ENCODE measurements at regions not wholly inside any gene's neighbourhood (a gene's known extent, or its start where the extent isn't known, plus 50 kb on each side); places are given as distances from the start of the nearest gene placed in this dataset.
"Not testable (repeated sequence)": the region's sequence is repeated elsewhere in the genome, so short reads cannot be mapped to it uniquely, and the experiment has no call there.

DNA sequence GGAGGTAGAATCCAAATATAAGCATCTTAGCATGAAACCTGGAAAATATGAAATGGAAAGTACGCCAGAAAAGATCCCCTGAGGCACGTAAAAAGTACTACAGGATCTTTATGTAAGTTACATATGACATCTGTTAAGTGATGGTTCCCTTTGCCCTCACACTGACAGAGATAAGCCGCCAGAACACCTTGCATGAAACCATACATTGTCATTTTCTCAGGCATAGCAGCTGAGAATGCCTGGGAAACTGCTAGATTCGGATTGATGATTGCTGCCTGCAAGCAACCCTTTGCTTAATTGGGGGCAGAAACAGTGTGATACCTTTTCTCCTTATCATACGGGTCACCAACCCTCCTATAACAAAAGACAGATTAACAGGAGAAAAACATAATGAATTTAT is 826.6 kb upstream of the LRRN3 start:
- no peak for DNase-seq (ENCODE audit: low spot score)

DNA sequence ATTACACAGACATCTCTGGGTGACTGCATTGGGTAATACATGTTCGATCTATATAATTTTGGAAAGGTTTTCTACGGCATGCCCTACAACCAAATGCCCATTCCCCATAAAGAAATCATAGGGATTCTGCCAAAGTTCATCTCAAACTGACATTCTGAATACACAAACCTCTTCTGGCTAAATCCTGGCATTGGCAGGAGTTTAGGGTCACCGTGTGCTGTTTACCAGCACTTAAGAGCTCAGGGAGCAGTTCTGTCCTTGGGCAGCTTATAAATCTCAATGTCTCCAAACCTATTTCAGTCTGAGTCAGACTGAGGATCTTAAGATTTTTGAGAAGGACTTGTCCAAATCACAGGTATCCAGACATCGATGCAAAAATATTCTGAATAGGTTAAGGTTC is 809.6 kb upstream of the LRRN3 start:
- DNase-seq (ENCODE audit: low spot score), result no peak

DNA sequence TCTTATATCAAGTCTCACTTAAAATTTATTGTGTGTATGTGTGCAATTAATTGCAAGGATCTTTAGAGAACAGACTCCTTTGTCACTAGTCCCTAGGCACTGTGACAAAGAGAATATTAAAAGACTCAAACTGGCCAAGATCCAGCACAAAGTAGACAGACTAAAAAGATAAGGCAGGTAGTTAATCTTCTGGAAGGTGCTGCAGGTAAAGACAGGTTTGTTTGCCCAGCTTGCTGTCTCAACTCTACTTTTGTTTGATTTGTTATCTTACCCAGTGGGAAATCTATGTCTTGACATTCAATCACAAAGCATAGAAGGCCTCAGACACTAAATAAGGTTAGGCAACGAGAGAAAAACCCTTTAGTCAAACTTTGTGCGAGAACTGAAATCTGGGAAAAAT is 807.9 kb upstream of the LRRN3 start:
- DNase-seq (ENCODE audit: low spot score), result no peak

DNA sequence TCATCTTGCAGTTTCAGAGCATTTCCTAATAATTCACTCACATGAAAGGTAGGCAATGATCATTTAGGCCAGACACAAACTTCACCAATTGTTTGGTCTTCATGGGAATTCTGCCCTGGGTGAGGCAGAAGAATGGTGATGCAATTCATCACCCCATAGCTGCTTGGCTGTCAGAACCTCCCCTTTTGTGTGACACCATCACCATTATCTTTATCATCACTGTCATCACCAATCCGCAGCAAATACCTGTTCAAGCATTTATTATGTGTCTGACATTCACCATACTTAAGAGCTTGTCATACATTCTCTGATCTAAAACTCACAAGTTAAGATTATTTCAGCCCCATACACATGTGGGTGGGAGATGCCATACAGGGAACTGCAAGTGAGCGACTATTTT is 799.5 kb upstream of the LRRN3 start:
- no peak for DNase-seq (ENCODE audit: low spot score)

DNA sequence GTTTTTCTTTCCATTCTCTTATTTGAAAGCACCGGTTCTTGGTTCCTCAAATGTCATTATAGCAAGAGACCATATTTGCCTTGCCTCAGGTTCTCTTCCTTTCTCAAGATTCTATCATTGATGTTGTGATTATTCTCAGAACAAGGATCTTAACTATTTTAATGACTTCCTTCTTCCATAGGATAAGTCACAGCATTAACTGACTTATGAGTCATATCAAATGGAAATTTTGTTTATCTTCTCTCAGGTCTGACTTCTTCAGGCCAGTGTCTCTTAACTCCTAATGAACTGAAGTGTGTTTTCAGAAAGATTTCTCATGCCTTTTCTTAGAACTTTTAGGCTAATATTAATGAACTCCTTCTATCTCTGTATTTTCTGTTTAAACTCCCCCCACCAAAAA is 794.6 kb upstream of the LRRN3 start:
- no peak for DNase-seq (ENCODE audit: low spot score)

DNA sequence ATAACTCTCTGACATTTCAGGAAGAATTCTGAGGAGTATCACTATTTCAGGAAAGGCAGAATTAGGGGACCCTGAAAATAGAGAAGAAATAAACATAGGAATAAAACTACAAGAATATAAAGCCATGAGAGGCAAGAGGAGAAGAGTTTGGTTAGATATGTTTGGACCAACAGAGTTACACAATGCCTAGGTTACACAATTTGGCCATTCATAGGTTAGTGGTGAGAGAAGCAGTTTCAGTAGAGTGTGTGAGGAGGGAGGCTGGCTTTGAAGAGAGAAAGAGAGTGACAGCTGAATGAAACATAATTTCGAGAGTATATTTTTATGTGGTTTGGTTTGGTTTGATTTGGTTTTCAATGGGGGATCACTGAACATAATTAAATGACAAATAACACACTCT is 783.2 kb upstream of the LRRN3 start:
- no peak for DNase-seq (ENCODE audit: low spot score)

DNA sequence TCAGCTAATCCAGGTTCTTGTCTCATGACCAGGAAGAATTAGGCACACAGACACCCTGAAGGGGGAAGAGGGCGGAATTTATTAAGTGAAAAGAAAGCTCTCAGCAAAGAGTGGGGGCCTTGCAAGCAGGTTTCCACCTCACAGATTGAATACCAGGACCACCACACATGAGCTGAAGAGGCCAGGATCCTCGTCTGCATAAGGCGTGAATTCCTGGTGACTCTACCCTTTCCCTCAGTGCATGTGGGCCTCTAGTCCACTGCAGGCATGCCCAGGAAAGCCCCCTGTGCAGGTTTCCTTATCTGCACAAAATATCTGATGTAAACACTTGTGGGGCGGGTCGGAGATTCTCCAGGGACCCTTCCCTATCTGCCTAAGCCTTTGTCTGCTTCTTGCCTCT is 782.1 kb upstream of the LRRN3 start:
- DNase-seq (ENCODE audit: low spot score), result no peak

DNA sequence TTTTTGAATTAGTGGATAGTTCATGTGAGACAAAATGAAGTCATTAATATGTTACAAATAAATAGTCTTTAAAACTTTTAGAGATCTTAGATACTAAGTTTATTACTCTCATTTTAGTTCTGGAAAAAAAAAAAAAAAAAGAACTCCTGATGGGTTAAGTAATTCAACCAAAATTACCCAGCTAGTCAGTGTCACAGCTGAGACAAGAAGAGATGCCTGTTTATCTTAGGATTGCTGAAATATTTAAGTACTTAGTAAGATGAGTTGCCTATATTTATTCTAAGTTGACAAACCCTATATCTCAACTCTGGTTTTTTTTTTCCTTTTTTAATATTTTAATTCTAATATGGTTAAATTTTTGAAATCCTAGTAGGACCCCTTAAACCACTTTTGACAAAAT is 781.0 kb upstream of the LRRN3 start:
- no peak for DNase-seq (ENCODE audit: low spot score)

DNA sequence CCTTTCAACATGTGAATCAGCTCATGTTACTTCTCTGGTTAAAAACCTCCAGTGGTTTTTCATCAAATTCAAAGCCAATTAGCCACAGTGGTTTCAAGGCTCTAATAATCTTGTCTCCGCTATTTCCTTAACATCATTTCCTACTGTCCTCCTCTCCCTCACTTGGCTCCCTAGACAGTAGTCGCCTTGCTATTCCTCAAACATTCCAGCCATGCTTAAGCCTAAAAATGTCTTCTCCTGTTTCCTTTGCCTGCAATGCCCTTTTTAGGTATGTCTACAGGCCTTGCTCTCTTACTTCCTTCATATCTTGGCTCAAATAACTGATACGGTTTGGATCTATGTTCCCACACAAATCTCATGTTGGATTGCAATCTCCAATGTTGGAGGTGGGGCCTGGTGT is 779.4 kb upstream of the LRRN3 start:
- no peak for DNase-seq (ENCODE audit: low spot score)

DNA sequence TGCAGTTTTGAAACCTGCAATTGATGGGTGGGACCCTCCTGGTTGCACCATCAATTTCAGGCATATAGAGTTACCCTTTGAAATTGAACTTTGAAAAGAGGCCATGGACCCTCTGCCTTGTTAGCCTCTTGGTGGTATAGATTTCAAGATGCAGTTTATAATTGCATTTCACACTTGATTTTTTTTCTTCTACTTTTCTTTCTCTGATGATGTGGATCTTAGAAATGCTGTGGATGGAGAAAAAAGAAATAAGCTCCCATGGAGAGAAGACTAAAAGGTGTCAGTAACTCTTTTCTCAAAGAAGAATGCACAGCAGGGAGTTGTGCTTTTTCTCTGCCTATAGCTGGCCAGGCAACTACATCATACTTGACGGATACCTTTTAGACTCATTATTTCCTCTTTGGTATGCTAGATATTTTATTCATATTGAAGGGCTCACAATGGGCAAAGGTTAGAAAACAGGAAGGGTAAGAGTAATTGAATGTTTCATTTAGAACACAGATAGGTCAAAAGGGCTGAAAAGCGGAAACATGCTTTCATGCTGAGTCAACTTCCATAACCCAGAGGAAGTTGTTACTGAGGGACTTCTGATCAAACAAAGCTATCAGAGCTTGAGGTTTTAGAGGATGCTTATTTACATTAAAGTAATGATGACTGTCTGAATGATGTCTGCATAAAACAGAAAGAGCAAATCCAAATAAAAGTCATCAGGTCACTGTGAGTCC is 773.2 kb upstream of the LRRN3 start:
- DNase-seq (ENCODE audit: low spot score), result no peak

DNA sequence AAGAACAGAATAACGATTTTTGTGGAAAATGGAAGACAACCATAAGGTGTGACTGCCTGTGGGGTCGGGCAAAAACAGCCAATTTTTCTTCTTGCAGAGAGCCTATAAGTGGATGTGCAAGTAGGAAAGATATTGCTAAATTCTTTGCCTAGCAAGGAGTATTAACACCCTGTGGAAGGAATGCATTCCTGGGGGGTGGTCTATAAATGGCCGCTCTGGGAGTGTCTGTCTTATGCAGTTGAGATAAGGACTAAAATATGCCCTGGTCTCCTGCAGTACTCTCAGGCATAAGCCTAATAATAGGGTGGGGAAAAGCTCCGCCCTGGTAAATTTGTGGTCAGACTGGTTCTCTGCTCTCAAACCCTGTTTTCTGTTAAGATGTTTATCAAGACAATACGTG is 770.6 kb upstream of the LRRN3 start:
- DNase-seq (ENCODE audit: low spot score), result not testable (repeated sequence)

DNA sequence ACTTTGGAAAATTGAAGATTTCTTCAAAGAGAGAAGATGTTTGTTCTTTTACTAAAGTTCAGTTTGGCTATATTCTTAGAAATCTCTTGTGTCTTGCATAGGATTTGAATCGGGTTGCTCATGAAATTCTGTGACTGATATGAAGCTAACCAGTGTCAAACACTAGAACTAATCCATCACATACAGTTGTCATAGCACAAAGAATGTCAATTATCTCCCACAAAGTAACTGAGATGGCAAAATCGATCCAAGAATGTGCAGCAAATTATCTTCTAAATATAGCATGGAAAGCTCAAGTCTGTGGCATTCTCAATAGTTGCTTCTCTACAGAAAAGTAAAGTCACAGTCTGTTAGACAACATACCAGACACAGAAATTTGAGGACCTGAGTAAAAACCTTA is 768.1 kb upstream of the LRRN3 start:
- no peak for DNase-seq (ENCODE audit: low spot score)

DNA sequence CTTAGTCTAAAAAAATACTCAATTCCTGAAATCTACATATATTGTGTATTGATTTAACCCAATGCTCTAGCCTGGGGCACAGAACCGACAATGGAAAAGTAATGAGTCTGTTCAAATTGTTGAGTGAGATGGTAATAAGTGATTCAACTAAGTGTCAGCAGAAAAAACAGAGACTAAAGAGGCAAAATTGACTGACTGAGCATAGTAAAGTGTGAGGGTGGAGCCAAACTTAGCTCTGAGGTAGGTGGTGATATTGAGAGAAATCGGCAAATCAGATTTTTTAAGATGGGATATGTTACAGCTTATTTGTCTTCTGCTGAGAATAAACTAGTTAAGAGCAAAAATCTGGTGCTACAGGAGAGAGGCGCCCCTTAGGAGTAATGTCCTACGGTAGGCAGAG is 764.0 kb upstream of the LRRN3 start:
- DNase-seq (ENCODE audit: low spot score), result no peak

DNA sequence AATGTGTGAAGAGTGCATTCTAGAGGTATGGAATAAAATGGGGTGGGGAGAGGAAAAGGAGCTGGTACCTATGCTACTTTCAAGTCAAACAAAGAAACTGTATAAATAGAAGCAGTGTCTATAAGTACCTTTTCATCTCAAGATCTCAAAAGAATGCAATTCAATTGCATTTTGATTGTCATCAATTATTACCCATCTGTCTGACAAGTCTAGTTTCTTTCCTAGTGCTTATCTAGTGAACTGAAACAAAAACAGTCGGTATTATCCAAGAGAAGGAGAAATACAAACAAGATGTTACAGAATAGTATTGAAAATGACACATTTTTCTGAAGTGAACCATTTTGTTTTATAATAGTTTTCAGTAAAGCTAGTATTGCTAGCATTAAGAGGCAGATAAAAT is 754.5 kb upstream of the LRRN3 start:
- no peak for DNase-seq (ENCODE audit: low spot score)

DNA sequence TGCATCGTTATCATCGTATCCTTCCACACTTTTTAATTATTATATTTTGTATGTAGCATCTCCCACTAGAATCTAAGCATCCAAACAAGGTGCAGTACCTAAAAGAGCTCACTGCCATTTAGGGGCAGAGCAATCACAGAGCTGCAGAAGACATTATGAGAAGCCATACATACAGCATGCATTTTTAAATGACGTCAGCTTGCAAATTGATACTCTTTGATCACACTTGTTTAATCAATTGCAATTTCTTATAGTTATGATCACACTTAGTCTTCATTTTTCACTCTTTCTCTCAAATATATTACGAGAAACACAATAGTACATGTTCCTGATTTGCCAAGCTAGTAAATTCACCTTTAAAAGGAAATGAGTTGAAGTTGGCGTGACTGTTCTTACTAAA is 753.3 kb upstream of the LRRN3 start:
- DNase-seq (ENCODE audit: low spot score), result no peak

DNA sequence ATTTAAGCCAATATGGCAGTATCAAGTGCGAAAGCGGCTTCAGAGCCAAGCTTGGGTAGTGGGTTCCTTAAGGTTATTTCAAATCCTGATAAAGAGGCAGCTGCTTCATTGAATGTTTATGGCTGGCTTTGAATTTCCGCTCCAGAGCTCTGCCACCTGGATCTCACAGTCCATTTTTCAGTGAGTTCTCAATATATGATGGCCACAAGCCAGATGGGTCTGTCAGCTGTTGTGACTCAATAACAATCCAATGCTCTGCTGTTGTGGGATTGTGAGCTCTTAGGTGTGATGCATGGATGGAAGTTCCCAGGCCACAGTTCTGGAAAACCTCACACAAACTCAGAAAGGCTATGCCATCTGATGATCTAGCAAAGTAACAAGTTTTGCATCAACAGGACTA is 743.8 kb upstream of the LRRN3 start:
- DNase-seq (ENCODE audit: low spot score), result no peak

DNA sequence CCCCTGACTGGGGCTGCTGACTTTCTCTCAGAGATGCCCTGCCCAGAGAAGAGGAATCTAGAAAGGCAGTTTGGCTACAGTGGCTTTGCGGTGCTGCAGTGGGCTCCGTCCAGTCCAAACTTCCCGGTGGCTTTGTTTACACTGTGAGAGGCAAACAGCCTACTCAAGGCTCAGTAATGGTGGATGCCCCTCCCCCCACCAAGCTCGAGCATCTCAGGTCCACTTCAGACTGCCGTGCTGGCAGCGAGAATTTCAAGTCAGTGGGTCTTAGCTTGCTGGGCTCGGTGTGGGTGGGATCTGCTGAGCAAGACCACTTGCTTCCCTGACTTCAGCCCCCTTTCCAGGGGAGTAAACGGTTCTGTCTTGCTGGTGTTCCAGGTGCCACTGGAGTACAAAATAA is 734.5 kb upstream of the LRRN3 start:
- DNase-seq (ENCODE audit: low spot score), result no peak

DNA sequence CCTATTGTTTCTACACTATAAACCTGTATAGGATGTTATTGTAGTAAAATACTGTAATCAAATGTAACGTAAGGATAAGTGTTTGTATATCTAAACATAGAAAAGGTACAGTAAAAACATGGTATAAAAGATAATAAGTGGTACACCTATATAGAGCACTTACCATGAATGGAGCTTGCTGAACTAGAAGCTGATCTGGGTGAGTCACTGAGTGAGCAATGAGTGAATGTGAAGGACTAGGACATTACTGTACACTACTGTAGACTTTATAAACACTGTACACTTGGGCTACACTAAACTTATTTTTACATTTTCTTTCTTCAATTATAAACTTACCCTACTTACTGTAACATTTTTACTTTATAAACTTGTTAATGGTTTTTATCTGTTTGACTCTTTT is 732.9 kb upstream of the LRRN3 start:
- no peak for DNase-seq (ENCODE audit: low spot score)

DNA sequence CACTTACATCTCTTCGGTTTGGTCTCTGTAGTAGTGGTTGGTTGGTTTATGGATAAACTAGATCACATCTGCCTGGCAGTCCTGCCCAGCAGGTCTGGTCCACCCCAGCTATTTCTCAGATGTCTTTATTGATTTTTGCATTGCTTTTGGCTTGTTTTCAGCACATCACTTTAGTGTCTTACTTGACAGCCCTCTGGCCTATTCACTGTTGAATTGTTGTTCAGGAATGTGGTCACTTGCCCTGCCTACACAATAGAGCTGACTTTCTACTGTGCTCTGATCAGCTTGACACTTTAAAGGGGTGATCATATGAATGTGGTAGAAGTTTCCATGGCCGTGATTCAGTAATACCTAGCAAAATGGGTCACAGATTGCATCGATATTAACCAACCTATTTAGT is 719.2 kb upstream of the LRRN3 start:
- DNase-seq (ENCODE audit: low spot score), result no peak

DNA sequence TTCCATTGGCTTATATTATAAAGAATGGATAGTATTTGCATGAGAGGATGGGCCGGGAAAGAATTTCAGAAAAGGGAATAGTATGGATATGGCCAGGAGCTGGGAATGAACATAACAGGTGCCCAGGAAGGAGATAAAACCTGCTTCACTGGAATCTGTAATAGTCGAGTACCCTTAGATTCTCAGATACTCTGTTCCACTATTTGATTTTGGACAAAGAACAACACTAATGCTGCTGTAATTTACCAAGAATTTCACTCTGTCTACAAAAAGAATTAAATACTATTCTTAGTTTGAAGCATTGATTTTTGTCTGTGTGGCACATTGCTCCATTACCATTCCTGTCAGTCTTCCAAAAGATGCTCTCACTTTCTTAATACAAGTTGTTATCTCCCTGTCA is 718.2 kb upstream of the LRRN3 start:
- no peak for DNase-seq (ENCODE audit: low spot score)

DNA sequence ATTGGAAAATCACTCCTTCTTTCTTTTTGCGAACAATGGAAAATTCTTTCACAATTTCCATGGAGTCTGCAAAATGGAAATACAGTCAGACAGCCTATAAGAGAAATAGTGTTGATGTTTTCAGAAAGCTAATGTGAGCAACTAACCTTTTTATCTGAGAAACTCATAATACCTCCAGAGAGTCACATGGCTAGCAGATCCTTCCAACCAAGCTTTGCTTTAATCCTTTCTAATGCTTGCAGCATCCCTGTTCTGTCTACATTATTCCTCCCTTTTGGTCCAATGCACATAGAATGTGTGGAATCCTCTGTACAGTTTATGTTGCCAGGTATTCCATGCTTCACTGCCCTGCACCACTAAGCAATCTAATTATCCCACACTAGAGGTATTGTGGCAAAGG is 717.5 kb upstream of the LRRN3 start:
- no peak for DNase-seq (ENCODE audit: low spot score)

DNA sequence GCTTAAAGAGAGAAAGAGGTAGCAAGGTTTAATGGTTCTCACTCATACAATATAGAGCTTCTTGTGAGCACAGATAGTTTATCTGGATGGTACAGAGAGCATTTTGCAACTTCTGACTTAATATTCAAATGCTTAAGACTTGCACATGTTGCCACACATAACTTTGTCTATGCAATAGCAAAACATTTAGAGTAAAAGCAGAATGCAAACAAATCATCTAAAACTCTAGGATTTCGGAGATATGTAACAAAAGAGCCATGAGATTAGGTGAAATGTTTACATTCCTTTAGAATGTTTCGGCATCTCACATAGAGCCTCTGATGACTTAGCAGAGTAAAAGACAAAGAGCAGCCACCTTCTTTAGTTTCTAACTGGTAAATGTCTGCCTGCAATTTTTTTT is 717.1 kb upstream of the LRRN3 start:
- no peak for DNase-seq (ENCODE audit: low spot score)

DNA sequence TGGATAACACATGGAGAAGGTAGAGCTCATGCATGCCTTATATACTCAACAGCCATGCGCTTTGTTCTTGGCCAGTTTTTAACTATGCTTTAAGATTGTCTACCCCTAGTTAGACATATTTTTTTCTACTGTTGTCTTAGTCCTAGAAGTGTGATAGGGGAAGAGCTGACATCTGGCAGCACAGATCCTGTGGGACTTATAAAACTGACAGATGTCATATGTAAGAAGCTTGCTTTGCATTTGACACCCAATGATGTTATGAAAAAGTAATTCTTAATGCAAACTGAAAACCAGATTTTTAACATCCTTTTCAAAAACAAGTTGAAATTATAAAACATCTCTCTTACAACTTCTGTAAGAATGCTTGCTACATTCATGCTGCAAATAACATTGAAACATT is 715.9 kb upstream of the LRRN3 start:
- DNase-seq (ENCODE audit: low spot score), result no peak

DNA sequence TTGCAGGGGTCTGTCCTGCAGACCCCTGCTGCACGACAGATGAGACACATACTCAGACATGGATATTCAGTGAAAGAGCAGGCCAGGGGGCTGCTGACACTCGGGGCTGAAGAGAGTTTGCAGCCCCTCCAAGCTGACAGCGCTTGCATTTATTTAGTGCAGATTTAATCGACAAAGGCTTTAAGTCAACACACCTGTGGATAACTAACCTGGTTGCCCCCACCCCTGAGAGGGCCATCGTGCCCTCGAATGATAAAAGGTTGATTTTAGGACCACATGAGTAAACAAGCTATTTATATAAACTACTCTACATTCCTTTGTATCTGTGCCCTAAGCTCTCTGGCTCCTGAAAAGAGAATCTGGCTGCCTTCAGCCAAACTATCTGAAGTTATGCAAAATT is 708.2 kb upstream of the LRRN3 start:
- no peak for DNase-seq (ENCODE audit: low spot score)

DNA sequence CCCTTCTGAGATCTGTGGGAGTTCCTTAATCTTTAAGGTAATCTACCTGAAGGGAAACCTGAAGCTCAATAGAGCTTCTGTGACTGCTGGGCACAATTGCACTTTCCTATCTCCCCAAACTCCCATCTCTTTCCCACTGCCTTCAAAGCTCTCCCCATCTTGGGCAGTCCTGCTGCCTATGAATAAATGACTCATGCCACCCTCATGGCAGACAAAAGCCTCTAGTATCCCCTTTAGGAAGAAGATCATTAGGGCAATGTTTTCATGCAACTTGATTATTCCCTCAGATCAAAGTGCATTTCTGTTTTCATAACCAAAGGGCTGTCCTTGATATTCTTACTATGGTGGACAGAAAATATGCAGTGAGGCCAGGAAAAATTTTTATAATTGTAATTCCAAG is 704.9 kb upstream of the LRRN3 start:
- DNase-seq (ENCODE audit: low spot score), result no peak

Data from H4 (cell line).